ENCODE measurements at regions not wholly inside any gene's neighbourhood (a gene's known extent, or its start where the extent isn't known, plus 50 kb on each side); places are given as distances from the start of the nearest gene placed in this dataset.

DNA sequence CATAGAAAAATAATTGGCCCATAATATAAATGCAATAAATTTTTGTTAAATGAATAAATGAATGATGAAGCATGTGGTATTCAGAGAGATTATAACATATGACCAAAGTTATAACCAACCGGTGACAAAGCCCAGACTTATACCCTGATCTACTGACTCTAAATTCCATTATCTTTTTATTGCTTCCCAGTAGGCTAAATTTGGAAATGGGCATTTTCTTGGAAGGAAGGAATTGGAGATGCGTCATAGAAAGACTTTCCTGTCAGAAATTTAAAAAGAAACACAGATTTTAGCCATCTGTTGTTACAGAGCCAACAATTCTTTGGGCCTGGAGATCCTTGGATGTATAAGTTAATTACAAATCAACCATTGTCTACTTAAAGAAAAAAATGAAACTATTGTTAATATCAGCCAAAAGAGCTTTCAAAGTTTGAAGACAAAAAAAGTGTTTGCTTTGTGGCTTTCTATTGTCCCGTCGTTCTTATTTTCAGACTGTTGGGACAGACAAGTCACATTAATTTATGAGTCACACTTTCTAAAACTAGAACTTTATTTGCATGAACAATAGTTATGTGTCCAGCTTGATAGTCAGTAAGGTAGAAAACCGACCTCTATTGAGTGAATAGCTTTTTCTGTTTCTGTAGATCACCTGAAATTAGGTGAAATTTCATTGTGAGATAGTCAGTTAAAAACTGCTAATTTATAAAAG lies 428.7 kb downstream of the GABRG2 start:
- no peak overlapping the region for H3K27ac Mint-ChIP-seq (ENCODE audit: unreplicated experiment)
- H3K4me1 Mint-ChIP-seq, result no peaks in the 10 kb centered on the region
- no peak for DNase-seq (ENCODE audit: low read depth, low spot score)
- H3K4me3 Mint-ChIP-seq, result no peak overlapping the region
- no peaks in the 10 kb centered on the region for H3K9me3 Mint-ChIP-seq
- no peaks in the 10 kb centered on the region for H3K27me3 Mint-ChIP-seq (ENCODE audit: low read depth)
- TF ChIP-seq, protein P1, sequence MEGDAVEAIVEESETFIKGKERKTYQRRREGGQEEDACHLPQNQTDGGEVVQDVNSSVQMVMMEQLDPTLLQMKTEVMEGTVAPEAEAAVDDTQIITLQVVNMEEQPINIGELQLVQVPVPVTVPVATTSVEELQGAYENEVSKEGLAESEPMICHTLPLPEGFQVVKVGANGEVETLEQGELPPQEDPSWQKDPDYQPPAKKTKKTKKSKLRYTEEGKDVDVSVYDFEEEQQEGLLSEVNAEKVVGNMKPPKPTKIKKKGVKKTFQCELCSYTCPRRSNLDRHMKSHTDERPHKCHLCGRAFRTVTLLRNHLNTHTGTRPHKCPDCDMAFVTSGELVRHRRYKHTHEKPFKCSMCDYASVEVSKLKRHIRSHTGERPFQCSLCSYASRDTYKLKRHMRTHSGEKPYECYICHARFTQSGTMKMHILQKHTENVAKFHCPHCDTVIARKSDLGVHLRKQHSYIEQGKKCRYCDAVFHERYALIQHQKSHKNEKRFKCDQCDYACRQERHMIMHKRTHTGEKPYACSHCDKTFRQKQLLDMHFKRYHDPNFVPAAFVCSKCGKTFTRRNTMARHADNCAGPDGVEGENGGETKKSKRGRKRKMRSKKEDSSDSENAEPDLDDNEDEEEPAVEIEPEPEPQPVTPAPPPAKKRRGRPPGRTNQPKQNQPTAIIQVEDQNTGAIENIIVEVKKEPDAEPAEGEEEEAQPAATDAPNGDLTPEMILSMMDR (conservative IDR thresholded peaks at IDR 0.05), result no peak
- no peaks in the 10 kb centered on the region for H3K36me3 Mint-ChIP-seq (ENCODE audit: low read depth)

DNA sequence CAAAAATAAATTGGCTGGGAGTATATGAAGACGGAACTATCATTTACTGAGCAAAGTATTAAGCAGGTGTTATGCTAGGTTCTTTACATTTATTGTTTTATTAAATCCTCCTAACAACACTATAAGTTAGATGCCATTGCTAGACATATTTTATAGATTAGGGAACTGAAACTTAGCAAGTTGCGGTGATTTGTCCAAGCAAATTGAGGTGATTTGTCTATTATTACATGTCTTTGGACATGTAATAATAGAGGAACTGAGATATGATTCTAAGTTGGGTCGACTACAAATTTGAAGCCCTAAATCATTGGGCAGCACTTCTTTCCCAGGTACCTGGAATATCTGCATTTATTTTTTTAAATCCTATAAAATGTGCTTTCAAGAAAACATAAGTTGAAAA lies 429.9 kb downstream of the GABRG2 start:
- Mint-ChIP-seq H3K36me3 (ENCODE audit: low read depth) (no peaks in the 10 kb centered on the region), H3K4me1 (no peaks in the 10 kb centered on the region), H3K4me3 (no peak overlapping the region), H3K27me3 (ENCODE audit: low read depth) (no peaks in the 10 kb centered on the region), H3K9me3 (no peaks in the 10 kb centered on the region), H3K27ac (ENCODE audit: unreplicated experiment) (no peak overlapping the region)
- TF ChIP-seq, protein P1 (conservative IDR thresholded peaks at IDR 0.05), result no peak
- DNase-seq (ENCODE audit: low read depth, low spot score), result no peak

DNA sequence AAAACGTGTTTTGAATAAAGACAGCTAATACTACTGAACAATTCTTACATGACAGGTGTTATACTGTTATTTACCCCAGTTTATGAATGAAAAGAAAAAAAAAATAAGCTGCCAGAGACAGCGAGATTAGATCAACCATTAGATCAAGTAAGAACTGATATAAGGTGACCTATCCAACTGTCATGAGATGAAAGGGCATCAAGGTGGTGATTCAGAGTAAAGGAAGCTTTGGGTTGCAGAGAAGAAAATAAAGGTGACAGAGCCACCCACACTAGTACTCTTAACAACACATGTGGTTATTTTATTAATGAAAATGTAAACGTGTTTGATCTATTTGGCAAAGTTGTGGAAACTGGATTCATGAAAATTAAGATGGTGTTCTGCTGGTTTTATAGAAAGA lies 435.2 kb downstream of the GABRG2 start:
- no peak for DNase-seq (ENCODE audit: low read depth, low spot score)
- TF ChIP-seq, protein P1 (conservative IDR thresholded peaks at IDR 0.05), result no peak

DNA sequence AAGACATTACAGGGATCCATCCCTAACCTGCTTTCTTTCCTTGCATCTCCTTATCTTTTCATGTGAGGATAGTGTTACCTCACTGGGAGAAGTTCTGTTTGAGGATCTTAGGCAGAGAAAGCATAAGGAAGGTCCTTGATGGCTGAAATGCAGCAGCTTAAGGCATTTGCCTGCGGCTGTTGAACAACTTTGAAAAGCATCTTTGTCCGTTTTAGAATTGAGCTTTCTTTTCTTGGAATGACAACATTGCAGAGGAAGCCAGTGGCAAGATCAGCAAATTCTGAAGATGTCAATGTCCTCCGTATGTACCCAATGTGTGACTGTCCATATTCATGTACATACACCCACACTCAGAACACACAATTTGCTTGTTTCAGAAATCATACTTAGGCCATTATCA lies 436.2 kb downstream of the GABRG2 start:
- H3K27ac Mint-ChIP-seq (ENCODE audit: unreplicated experiment), result no peak overlapping the region
- peaks cover 9% of the 10 kb centered on the region for H3K4me1 Mint-ChIP-seq
- no peak overlapping the region for H3K4me3 Mint-ChIP-seq
- DNase-seq (ENCODE audit: low read depth, low spot score), result no peak
- H3K27me3 Mint-ChIP-seq (ENCODE audit: low read depth), result no peaks in the 10 kb centered on the region
- no peaks in the 10 kb centered on the region for H3K9me3 Mint-ChIP-seq
- TF ChIP-seq, protein P1 (conservative IDR thresholded peaks at IDR 0.05), result no peak
- no peaks in the 10 kb centered on the region for H3K36me3 Mint-ChIP-seq (ENCODE audit: low read depth)

More for the DNA sequence above, 435.2 kb downstream of the GABRG2 start:
- Mint-ChIP-seq H3K27me3 (ENCODE audit: low read depth) (no peaks in the 10 kb centered on the region), H3K36me3 (ENCODE audit: low read depth) (no peaks in the 10 kb centered on the region), H3K4me3 (no peak overlapping the region), H3K4me1 (peaks cover 9% of the 10 kb centered on the region), H3K27ac (ENCODE audit: unreplicated experiment) (no peak overlapping the region), H3K9me3 (no peaks in the 10 kb centered on the region)

DNA sequence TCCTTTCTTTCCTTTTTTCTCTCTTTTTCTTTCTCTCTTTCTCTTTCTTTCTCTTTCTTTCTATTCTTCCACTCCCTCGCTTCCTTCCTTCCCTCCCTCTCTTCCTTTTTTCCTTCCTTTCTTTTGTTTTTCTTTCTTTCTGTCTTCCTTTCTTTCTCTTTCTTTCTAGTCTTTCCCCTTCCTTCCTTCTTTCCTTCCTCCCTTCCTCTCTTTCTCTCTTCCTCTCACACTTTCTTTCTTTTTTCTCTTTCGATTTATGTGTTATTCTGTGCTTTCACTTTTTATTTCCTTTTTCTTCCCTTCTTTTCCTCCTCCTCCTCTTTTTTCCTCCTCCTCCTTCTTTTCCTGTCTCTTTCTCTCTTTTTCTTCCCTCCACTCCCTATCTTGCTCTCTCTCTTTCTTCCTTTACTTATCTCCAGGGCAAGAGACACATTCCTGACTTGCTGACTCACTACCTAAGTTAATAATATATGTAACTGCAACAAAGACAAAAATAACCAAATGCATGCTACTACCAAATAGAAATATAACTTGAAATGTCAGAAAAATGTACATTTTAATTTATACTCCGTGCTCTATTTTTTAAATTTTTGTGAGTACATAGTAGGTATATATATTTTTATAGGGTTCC lies 445.5 kb downstream of the GABRG2 start:
- Mint-ChIP-seq H3K4me3 (no peak overlapping the region), H3K4me1 (no peaks in the 10 kb centered on the region), H3K27ac (ENCODE audit: unreplicated experiment) (no peak overlapping the region), H3K27me3 (ENCODE audit: low read depth) (peaks cover 3% of the 10 kb centered on the region), H3K9me3 (peaks cover 14% of the 10 kb centered on the region), H3K36me3 (ENCODE audit: low read depth) (no peaks in the 10 kb centered on the region)
- no peak for DNase-seq (ENCODE audit: low read depth, low spot score)
- TF ChIP-seq, protein P1 (conservative IDR thresholded peaks at IDR 0.05), result no peak
